GM23248 (cell line): ENCODE measurements at regions not wholly inside any gene's neighbourhood (a gene's known extent, or its start where the extent isn't known, plus 50 kb on each side); places are given as distances from the start of the nearest gene placed in this dataset.
A peak's percentile ranks its signal among the peaks of the same experiment; 100 is the strongest.

Experiments
- DNase-seq: peaks from one replicate; pipeline ENCODE4 v3.0.0-alpha.2; 2015
- H2AFZ ChIP-seq: fragments of 200-600 bp; sonication (generic); 2 replicates; pipeline ENCODE4 v1.6.1; 2016; ENCODE audit warnings: antibody characterized with exemption
- H3F3A ChIP-seq: fragments of 200-600 bp; sonication (generic); 2 replicates; pipeline ENCODE4 v1.6.1; 2016; ENCODE audit warnings: mild to moderate bottlenecking, antibody characterized with exemption, mixed run types; ENCODE audit not compliant: insufficient read depth
- H3K27ac ChIP-seq: fragments of 200-600 bp; sonication (generic); 2 replicates; pipeline ENCODE4 v1.5.1; 2016; ENCODE audit warnings: mild to moderate bottlenecking
- H3K27me3 ChIP-seq: fragments of 200-600 bp; sonication (generic); replicated peaks from 2 replicates; pipeline ENCODE4 v1.6.1; 2016; ENCODE audit warnings: mild to moderate bottlenecking; ENCODE audit not compliant: insufficient read depth
- H3K36me3 ChIP-seq: fragments of 200-600 bp; sonication (generic); 2 replicates; pipeline ENCODE4 v1.6.1; 2016; ENCODE audit warnings: low read depth, mild to moderate bottlenecking
- H3K4me1 ChIP-seq: fragments of 200-600 bp; sonication (generic); 2 replicates; pipeline ENCODE4 v1.6.1; 2016; ENCODE audit warnings: mild to moderate bottlenecking; ENCODE audit not compliant: insufficient read depth
- H3K4me2 ChIP-seq: fragments of 200-600 bp; sonication (generic); one replicate; pipeline ENCODE4 v1.6.1; 2016; ENCODE audit warnings: mild to moderate bottlenecking; ENCODE audit not compliant: unreplicated experiment
- H3K4me3 ChIP-seq: fragments of 200-600 bp; sonication (generic); 2 replicates; pipeline ENCODE4 v1.5.1; 2016; ENCODE audit warnings: mild to moderate bottlenecking
- H3K79me2 ChIP-seq: fragments of 200-600 bp; sonication (generic); 2 replicates; pipeline ENCODE4 v1.6.1; 2016; ENCODE audit warnings: mild to moderate bottlenecking; ENCODE audit not compliant: insufficient read depth
- H3K9ac ChIP-seq: fragments of 200-600 bp; sonication (generic); 2 replicates; pipeline ENCODE4 v1.6.1; 2016; ENCODE audit warnings: mild to moderate bottlenecking
- H3K9me2 ChIP-seq: fragments of 200-600 bp; sonication (generic); 2 replicates; pipeline ENCODE4 v1.6.1; 2016; ENCODE audit warnings: mixed run types, mild to moderate bottlenecking, moderate library complexity; ENCODE audit not compliant: insufficient read depth
- H3K9me3 ChIP-seq: fragments of 200-600 bp; sonication (generic); one replicate; pipeline ENCODE4 v1.6.1; 2017; ENCODE audit warnings: low read depth
- H4K20me1 ChIP-seq: fragments of 200-600 bp; sonication (generic); 2 replicates; pipeline ENCODE4 v1.6.0; 2016; ENCODE audit not compliant: insufficient read depth
- EZH2 ChIP-seq: fragments of 200-600 bp; sonication (generic); IDR thresholded peaks from 2 replicates; pipeline ENCODE4 v1.6.1; 2018; ENCODE audit warnings: antibody characterized with exemption, mild to moderate bottlenecking; ENCODE audit not compliant: insufficient read depth, poor library complexity, severe bottlenecking
- EZH2phosphoT487 ChIP-seq: fragments of 200-600 bp; sonication (generic); IDR thresholded peaks from 2 replicates; pipeline ENCODE4 v1.6.1; 2018; ENCODE audit warnings: antibody characterized with exemption, moderate library complexity, mild to moderate bottlenecking, low read depth; ENCODE audit not compliant: insufficient read depth
- WGBS, 2 experiments: methylation state at CpG; one replicate each; pipeline ENCODE4 v1.1.6; 2015 to 2017; ENCODE audit warnings: low lambda C conversion rate in 2 of 2, low coverage in 1 of 2; ENCODE audit errors: missing lambda C conversion rate in 2 of 2; 5-methylcytosine and 5-hydroxymethylcytosine counted together
- in situ Hi-C: fragments of 300-500 bp; cut with MboI; formaldehyde crosslinking; loops from 2 replicates; pipeline ENCODE4 v1.15.0; 2020

DNA sequence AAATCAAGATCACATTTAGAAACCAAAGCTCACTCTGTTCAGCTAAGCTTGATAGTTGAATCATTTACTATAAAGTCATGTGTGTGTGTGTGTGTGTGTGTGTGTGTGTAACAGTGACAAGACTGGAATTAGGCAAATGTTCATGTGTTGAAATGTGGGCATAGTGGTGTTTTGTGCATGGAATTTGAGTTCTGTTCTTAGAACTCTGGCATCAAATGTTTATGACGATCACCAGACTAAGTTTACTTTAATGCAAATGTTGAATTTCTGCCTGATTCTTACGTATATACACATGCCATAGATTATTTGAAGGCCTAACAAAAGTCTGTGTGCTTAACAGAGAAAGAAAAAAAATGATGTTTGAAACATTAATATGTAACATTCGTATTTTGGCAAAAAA is 72.8 kb upstream of the COL5A1 start:
- Histone ChIP-seq H3K9me3 (no peaks in the 10 kb centered on the region), H4K20me1 (no peaks in the 10 kb centered on the region), H3K36me3 (no peaks in the 10 kb centered on the region), H3F3A (0 out of 2 replicates have a peak, but pooled peaks cover 19% of the 10 kb centered on the region), H3K27me3 (no peaks in the 10 kb centered on the region), H3K4me3 (no peak overlapping the region), H3K79me2 (no peaks in the 10 kb centered on the region), H3K27ac (no peak overlapping the region), H3K9ac (no peak overlapping the region), H3K4me2 (no peak overlapping the region), H3K4me1 (peaks cover 12% of the 10 kb centered on the region), H2AFZ (no peak overlapping the region), H3K9me2 (no peaks in the 10 kb centered on the region)
- DNase-seq, result no peak
- WGBS, 2 experiments, result 74 to 81% methylated on average over 3 of the region's 3 CpGs
- TF ChIP-seq EZH2 (no peak), EZH2phosphoT487 (no peak)
- in situ Hi-C loops, result no loop called here

DNA sequence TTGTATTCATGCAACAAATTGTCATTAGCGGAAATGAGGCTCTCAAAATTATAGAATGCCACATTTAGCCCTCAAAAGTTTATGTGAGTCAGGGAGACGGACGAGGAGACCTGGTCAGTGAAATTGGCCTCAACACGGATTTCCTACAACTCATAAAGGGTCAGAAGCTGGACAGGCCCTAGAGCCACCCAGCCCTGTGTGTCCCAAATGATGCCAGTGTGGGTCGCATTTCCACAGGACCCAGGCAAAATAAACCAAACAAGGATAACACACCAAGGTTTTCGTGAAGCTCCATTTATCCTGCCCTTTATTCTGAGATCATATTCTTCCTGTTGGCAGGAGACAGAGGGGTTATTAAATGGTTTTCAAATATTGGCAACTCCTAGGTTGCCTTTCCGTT is 72.0 kb upstream of the COL5A1 start:
- no peaks in the 10 kb centered on the region for H3K9me3 ChIP-seq
- DNase-seq, result no peak
- WGBS, 2 experiments, result 92 to 96% methylated on average over 7 of the region's 7 CpGs
- no peak overlapping the region for H3K27ac ChIP-seq
- no peaks in the 10 kb centered on the region for H3K27me3 ChIP-seq
- H3K4me3 ChIP-seq, result no peak overlapping the region
- H3K79me2 ChIP-seq, result no peaks in the 10 kb centered on the region
- H4K20me1 ChIP-seq, result no peaks in the 10 kb centered on the region
- TF ChIP-seq EZH2, result no peak
- no peak for TF ChIP-seq EZH2phosphoT487
- H3K9me2 ChIP-seq, result no peaks in the 10 kb centered on the region
- no peak overlapping the region for H2AFZ ChIP-seq
- H3K9ac ChIP-seq, result no peak overlapping the region
- H3F3A ChIP-seq, result peaks cover 21% of the 10 kb centered on the region; the same call in 1 of the 2 replicates
- peaks cover 9% of the 10 kb centered on the region for H3K4me1 ChIP-seq
- no peaks in the 10 kb centered on the region for H3K36me3 ChIP-seq
- in situ Hi-C loops, result no loop called here
- H3K4me2 ChIP-seq, result no peak overlapping the region

DNA sequence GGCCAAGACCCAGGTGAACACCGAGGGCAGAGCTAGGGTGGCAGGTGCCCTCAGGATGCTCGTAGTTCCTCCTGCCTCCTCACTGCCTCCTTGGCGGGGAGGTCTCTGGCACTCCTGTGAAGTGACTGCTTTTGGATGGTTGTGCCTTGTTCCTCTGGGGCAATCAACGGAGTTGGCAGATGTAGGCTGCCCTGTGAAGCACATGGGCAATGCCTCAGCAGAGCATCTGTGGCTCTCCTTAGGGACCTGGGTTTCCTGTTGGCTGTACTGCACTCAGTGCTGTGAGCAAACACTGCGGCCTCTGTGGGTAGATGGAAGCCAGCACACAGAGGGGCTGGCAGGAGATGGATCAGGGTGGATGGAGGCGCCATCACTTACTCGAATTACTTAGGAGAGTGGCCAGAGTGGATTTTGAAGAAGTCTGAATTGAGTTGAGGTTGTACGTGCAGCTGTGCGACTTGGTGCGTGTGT is 71.4 kb upstream of the COL5A1 start:
- in situ Hi-C loops, result no loop called here
- Histone ChIP-seq H3K79me2 (no peaks in the 10 kb centered on the region), H3K27ac (no peak overlapping the region), H3F3A (peaks cover 21% of the 10 kb centered on the region; the same call in 1 of the 2 replicates), H3K9ac (no peak overlapping the region), H4K20me1 (no peaks in the 10 kb centered on the region), H3K4me2 (no peak overlapping the region), H3K9me2 (no peaks in the 10 kb centered on the region), H3K9me3 (no peaks in the 10 kb centered on the region), H3K27me3 (no peaks in the 10 kb centered on the region), H3K4me3 (no peak overlapping the region), H2AFZ (no peak overlapping the region), H3K4me1 (peaks cover 4% of the 10 kb centered on the region), H3K36me3 (no peaks in the 10 kb centered on the region)
- WGBS, 2 experiments, result 64% methylated on average over 10 of the region's 10 CpGs
- no peak for TF ChIP-seq EZH2phosphoT487
- TF ChIP-seq EZH2, result no peak
- peak; percentile 54 for DNase-seq

DNA sequence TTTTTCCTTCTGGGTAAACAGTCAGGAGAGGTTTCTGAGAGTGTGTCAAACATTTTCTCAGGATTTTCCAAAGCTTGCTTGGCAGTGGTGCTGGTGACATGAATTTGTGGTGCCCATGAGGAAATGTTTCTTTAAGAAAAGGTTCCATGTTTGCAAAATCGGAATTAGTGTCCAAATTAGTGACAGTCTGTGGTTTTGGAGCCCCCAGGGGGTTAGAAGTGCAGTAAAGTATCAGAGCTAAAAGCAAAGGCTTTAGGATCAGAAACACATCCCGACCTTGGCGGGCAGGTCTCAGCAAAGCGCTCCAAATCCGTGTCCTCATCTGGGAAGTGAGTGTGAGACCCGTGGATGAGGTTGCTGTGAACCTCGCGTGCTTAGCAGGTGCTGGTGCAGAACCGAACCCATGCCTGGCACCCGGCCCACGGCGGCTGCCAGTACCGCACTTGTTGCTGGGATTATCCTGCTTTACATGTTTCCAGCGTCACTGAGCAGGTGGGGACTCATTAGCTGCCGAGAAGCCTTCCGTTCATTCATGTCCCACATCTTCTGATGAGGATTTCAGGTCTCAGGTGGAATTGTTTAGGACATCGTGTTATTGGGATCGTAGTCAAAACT is 70.8 kb upstream of the COL5A1 start:
- no peak overlapping the region for H3K4me3 ChIP-seq
- no peak for DNase-seq
- TF ChIP-seq EZH2 (no peak), EZH2phosphoT487 (no peak)
- no peaks in the 10 kb centered on the region for H3K79me2 ChIP-seq
- H3K27ac ChIP-seq, result no peak overlapping the region
- in situ Hi-C loops, result no loop called here
- no peaks in the 10 kb centered on the region for H3K9me3 ChIP-seq
- no peaks in the 10 kb centered on the region for H3K36me3 ChIP-seq
- no peaks in the 10 kb centered on the region for H3K4me1 ChIP-seq
- no peak overlapping the region for H2AFZ ChIP-seq
- H3K9me2 ChIP-seq, result no peaks in the 10 kb centered on the region
- H3K4me2 ChIP-seq, result no peak overlapping the region
- no peak overlapping the region for H3K9ac ChIP-seq
- 30 to 36% methylated on average over 17 to 18 of the region's 18 CpGs for WGBS, 2 experiments
- no peaks in the 10 kb centered on the region for H3K27me3 ChIP-seq
- H3F3A ChIP-seq, result peaks cover 21% of the 10 kb centered on the region; the same call in 1 of the 2 replicates
- H4K20me1 ChIP-seq, result no peaks in the 10 kb centered on the region
